ENCODE measurements at regions not wholly inside any gene's neighbourhood (a gene's known extent, or its start where the extent isn't known, plus 50 kb on each side); places are given as distances from the start of the nearest gene placed in this dataset.

- POLR2A ChIA-PET (ENCODE audit: partially characterized antibody) = no interaction called here
- Histone ChIP-seq H3K79me2 (ENCODE audit: control insufficient read depth in 1 of 2, insufficient read depth in 2 of 2, low read length in 2 of 2) (no peaks in the 10 kb centered on the region), H3K27ac (ENCODE audit: low read depth, low read length) (no peak overlapping the region), H4K5ac (ENCODE audit: insufficient read length, low read depth, low read length) (no peak overlapping the region), H2BK12ac (ENCODE audit: low read depth, low read length) (no peak overlapping the region), H3K14ac (ENCODE audit: insufficient read length) (no peak overlapping the region), H3K4me1 (replicated peaks in 1 of 4; ENCODE audit: control insufficient read depth in 3 of 4, insufficient read depth in 4 of 4, low read length in 3 of 4) (no peaks in the 10 kb centered on the region), H2BK120ac (replicated peaks; ENCODE audit: low read depth, low read length) (no peak overlapping the region), H3K4me3 (ENCODE audit: extremely low read depth in 1 of 4, insufficient read depth in 2 of 4, low read depth in 3 of 4, low read length in 4 of 4) (no peak overlapping the region), H3K23me2 (ENCODE audit: low read depth, low read length) (no peaks in the 10 kb centered on the region), H3K4me2 (ENCODE audit: insufficient read depth in 1 of 2, low read depth in 2 of 2, low read length in 2 of 2) (no peak overlapping the region), H2BK15ac (ENCODE audit: low read length) (no peak overlapping the region), H3K27me3 (replicated peaks in 1 of 4; ENCODE audit: control insufficient read depth in 3 of 4, extremely low read depth in 1 of 4, insufficient read depth in 3 of 4, low read length in 3 of 4) (no peaks in the 10 kb centered on the region), H3K56ac (replicated peaks; ENCODE audit: insufficient read length, low read depth, low read length) (no peak overlapping the region), H4K8ac (ENCODE audit: extremely low read depth, insufficient read depth, low read length) (no peak overlapping the region), H4K20me1 (replicated peaks in 1 of 2; ENCODE audit: control insufficient read depth in 1 of 2, insufficient read depth in 2 of 2, low read length in 2 of 2) (no peaks in the 10 kb centered on the region), H2BK20ac (ENCODE audit: low read length) (no peak overlapping the region), H3K9ac (replicated peaks in 1 of 4; ENCODE audit: extremely low read depth in 1 of 4, low read depth in 3 of 4, low read length in 3 of 4) (no peak overlapping the region), H3K79me1 (ENCODE audit: low read depth, low read length) (no peaks in the 10 kb centered on the region), H3K23ac (ENCODE audit: insufficient read length) (no peak overlapping the region), H3K36me3 (ENCODE audit: control insufficient read depth in 2 of 4, insufficient read depth in 4 of 4, low read length in 3 of 4) (no peaks in the 10 kb centered on the region), H3K18ac (ENCODE audit: extremely low read depth, low read length) (no peak overlapping the region), H2BK5ac (ENCODE audit: low read depth, low read length) (no peak overlapping the region), H4K91ac (replicated peaks; ENCODE audit: insufficient read length, low read length) (no peak overlapping the region), H2AK5ac (ENCODE audit: low read depth, low read length) (no peak overlapping the region), H3K4ac (replicated peaks; ENCODE audit: insufficient read length, low read depth, low read length) (no peak overlapping the region), H2AFZ (ENCODE audit: low read length) (peak overlapping the region; percentile 94), H3K9me3 (ENCODE audit: insufficient read depth in 2 of 2, low read depth in 1 of 2, low read length in 1 of 2) (no peaks in the 10 kb centered on the region)
- TF ChIP-seq E2F6 (IDR thresholded peaks at IDR 0.05) = 0 out of 2 replicates have a peak, but pooled peaks have one; percentile 36
- peak; percentile 63 to 73 for TF ChIP-seq RAD21 (IDR thresholded peaks at IDR 0.05 in 1 of 2, conservative IDR thresholded peaks at IDR 0.05 in 1 of 2; ENCODE audit: low read depth in 2 of 2, low read length in 2 of 2)
- 0 out of 2 replicates have a peak, but pooled peaks have one; percentile 37 for TF ChIP-seq CREB1 (IDR thresholded peaks at IDR 0.05)
- peak; percentile 36; the same call in 1 of the 2 replicates for TF ChIP-seq MAX (IDR thresholded peaks at IDR 0.05)
- TF ChIP-seq SP2 (IDR thresholded peaks at IDR 0.05; ENCODE audit: low read length) = no peak
- TF ChIP-seq CTCF (IDR thresholded peaks at IDR 0.05; ENCODE audit: control extremely low read depth in 1 of 3, insufficient read depth in 1 of 3, low read depth in 1 of 3, low read length in 3 of 3) = peak; percentile 79 to 97 (median 87)
- FAIRE-seq = peak; percentile 89
- DNase-seq (ENCODE audit: low read depth in 1 of 2, low spot score in 2 of 2) = peak in 1 of 2 experiments; percentile 76
- CTCF ChIA-PET (ENCODE audit: partially characterized antibody) = interaction anchor here (0.9 to 9.4 kb wide), 21 partner anchors 10 to 269 kb away, joined by 3 to 141 read pairs (median 6); no protein-coding TSS in a partner anchor
- WGBS, 2 experiments (ENCODE audit: extremely low coverage in 1 of 2, insufficient coverage in 1 of 2, insufficient read length in 1 of 2, insufficient replicate concordance in 2 of 2, low coverage in 1 of 2, low lambda C conversion rate in 2 of 2, missing lambda C conversion rate in 1 of 2) = 30% methylated on average over 10 of the region's 10 CpGs; no CpG with 5 or more reads in 1 of the 2 experiments
Observed at GRCh38 chr14:22002860-22003284, 329.3 kb upstream of the OR4E1 start.
